Heart left ventricle (tissue), 13 donors: ENCODE measurements at regions not wholly inside any gene's neighbourhood (a gene's known extent, or its start where the extent isn't known, plus 50 kb on each side); places are given as distances from the start of the nearest gene placed in this dataset.

Source experiments
- CTCF ChIP-seq, 12 donors: fragments of 200-600 bp; sonication (generic) in 4 of 12; IDR thresholded peaks; one replicate each; pipeline versions ENCODE4 v1.5.0 to v1.8.0; 2018 to 2022; ENCODE audit warnings: antibody characterized with exemption in 12 of 12, mild to moderate bottlenecking in 5 of 12
- POLR2A ChIP-seq, 2 donors: fragments of 450-650 bp; IDR thresholded peaks; one replicate each; pipeline ENCODE4 v1.6.1; 2017; ENCODE audit warnings: antibody characterized with exemption in 2 of 2, mild to moderate bottlenecking in 2 of 2, moderate library complexity in 2 of 2
- donor health status: ischemic (EF 13 %, LVEDD 7.1; RV severe dilation, severe dysfunction).
- donor health status: DM: no; HTN: yes; CAD: no.
- donor health status: DM: no; HTN: no; CAD: no.
- donor health status: ischemic (EF 25% LVEDD 6.9; RV normal size, moderate dysfunction).
- donor health status: ischemic (EF 25% LVEDD 5.7; RV mildly dilated, moderate dysfunction).
- donor health status: ischemic (EF 35%, LVEDD 5.7; RV mildly dilated, moderate dysfunction).
- donor health status: nonischemic (EF 11% LVEDD 7.7; RV severe dilation, severe dysfunction).
- donor health status: DM: yes; HTN: yes; CAD: no.
- donor health status: PGD.
- donor health status: ischemic (EF 29% LVEDD 5.4; RV normal size, mild dysfunction).
- donor health status: nonischemic (EF 23%, LVEDD 6.1; RV moderate dilation, normal function).

DNA sequence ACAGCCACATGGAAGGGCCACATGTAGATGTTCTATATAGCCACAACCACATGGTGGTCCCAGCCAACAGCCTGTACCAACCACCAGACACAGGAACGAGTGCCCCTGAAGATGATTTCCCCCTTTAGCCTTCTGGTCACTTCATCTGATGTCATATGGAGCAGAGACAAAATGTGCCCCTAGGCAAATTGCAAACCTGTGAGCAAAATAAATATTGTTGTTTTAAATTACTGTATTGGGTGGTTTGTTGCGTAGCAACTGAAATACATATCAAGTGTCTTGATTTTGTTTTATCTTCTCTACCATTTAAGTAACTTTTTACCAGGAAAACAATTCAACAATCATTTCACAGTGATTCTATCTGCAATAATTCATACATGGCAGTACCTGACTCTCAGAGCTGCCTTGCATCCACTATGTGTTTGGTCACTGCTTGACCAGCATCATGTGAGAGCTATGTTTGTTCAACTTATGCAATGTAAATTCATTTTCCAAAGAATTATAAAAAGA lies 142.5 kb upstream of the VLDLR start:
- TF ChIP-seq CTCF (IDR thresholded peaks at IDR 0.05) (no peak), POLR2A (IDR thresholded peaks at IDR 0.05) (no peak)
